ENCODE measurements at regions not wholly inside any gene's neighbourhood (a gene's known extent, or its start where the extent isn't known, plus 50 kb on each side); places are given as distances from the start of the nearest gene placed in this dataset.

GRCh38 chr1:106344494-106344893 lies 712.0 kb upstream of the PRMT6 start:
- no peak for TF ChIP-seq CTCF (IDR thresholded peaks at IDR 0.05)
- no peak for TF ChIP-seq ZFX (IDR thresholded peaks at IDR 0.05; ENCODE audit: borderline replicate concordance)
